ENCODE measurements at regions not wholly inside any gene's neighbourhood (a gene's known extent, or its start where the extent isn't known, plus 50 kb on each side); places are given as distances from the start of the nearest gene placed in this dataset.
A peak's percentile ranks its signal among the peaks of the same experiment; 100 is the strongest.

- H3K27ac ChIP-seq, result no peak overlapping the region
- H3K9me3 ChIP-seq, result no peaks in the 10 kb centered on the region
- 66 to 73% methylated on average over 4 of the region's 4 CpGs for WGBS, 2 donors
- no peaks in the 10 kb centered on the region for H3K27me3 ChIP-seq
- no peaks in the 10 kb centered on the region for H3K36me3 ChIP-seq
- no peak overlapping the region for H3K4me3 ChIP-seq
- no peak for ATAC-seq (ENCODE audit: low FRiP score in 2 of 2)
- TF ChIP-seq, protein P1, sequence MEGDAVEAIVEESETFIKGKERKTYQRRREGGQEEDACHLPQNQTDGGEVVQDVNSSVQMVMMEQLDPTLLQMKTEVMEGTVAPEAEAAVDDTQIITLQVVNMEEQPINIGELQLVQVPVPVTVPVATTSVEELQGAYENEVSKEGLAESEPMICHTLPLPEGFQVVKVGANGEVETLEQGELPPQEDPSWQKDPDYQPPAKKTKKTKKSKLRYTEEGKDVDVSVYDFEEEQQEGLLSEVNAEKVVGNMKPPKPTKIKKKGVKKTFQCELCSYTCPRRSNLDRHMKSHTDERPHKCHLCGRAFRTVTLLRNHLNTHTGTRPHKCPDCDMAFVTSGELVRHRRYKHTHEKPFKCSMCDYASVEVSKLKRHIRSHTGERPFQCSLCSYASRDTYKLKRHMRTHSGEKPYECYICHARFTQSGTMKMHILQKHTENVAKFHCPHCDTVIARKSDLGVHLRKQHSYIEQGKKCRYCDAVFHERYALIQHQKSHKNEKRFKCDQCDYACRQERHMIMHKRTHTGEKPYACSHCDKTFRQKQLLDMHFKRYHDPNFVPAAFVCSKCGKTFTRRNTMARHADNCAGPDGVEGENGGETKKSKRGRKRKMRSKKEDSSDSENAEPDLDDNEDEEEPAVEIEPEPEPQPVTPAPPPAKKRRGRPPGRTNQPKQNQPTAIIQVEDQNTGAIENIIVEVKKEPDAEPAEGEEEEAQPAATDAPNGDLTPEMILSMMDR (IDR thresholded peaks at IDR 0.05), result no peak
- TF ChIP-seq EP300 (IDR thresholded peaks at IDR 0.05), result no peak
- no peak for TF ChIP-seq POLR2AphosphoS5 (IDR thresholded peaks at IDR 0.05)
- TF ChIP-seq POLR2A (IDR thresholded peaks at IDR 0.05), result no peak
- no peak for DNase-seq
- peaks cover 0 to 6% (median 0%) of the 10 kb centered on the region in 4 donors for H3K4me1 ChIP-seq
Observed at GRCh38 chr5:16995372-16995771, 59.3 kb upstream of the MYO10 start.

- Histone ChIP-seq H3K27ac (no peak overlapping the region), H3K27me3 (no peaks in the 10 kb centered on the region), H3K36me3 (no peaks in the 10 kb centered on the region), H3K9me3 (no peaks in the 10 kb centered on the region), H3K4me3 (no peak overlapping the region), H3K4me1 (peaks cover 0 to 1% (median 0%) of the 10 kb centered on the region in 4 donors)
- WGBS, 2 donors, result 76 to 85% methylated on average over 3 to 5 of the region's 5 CpGs
- DNase-seq (no peak), ATAC-seq (ENCODE audit: low FRiP score in 2 of 2) (peak in 1 of 2 donors; percentile 87)
- TF ChIP-seq, protein P1 (IDR thresholded peaks at IDR 0.05), result no peak
- no peak for TF ChIP-seq POLR2AphosphoS5 (IDR thresholded peaks at IDR 0.05)
- TF ChIP-seq EP300 (IDR thresholded peaks at IDR 0.05), result no peak
- no peak for TF ChIP-seq POLR2A (IDR thresholded peaks at IDR 0.05)
Observed at GRCh38 chr5:17000291-17000939, 64.3 kb upstream of the MYO10 start.

DNA sequence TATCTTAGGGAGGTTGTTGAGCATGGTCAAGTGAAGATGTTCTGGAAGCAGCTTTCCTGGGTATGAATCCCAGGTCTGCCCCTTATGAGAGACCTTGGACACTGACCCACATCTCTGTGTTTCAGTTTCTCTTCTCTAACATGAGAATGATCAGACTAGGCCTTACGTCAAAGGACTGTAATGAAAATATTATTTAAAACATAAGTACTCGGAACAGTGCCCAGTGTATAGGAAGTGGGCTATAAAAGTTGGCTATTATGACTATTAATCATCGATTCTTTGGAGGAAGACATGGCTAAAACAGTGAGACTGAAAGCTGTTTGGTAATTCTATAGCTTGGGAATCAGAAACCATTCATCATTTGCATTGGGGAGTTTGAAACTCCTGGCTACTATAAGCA is 65.3 kb upstream of the MYO10 start:
- Histone ChIP-seq H3K4me1 (no peaks in the 10 kb centered on the region), H3K27me3 (no peaks in the 10 kb centered on the region), H3K36me3 (no peaks in the 10 kb centered on the region), H3K9me3 (no peaks in the 10 kb centered on the region), H3K27ac (no peak overlapping the region), H3K4me3 (no peak overlapping the region)
- DNase-seq (no peak), ATAC-seq (ENCODE audit: low FRiP score in 2 of 2) (no peak)
- 68 to 78% methylated on average over 3 of the region's 3 CpGs for WGBS, 2 donors
- no peak for TF ChIP-seq EP300 (IDR thresholded peaks at IDR 0.05)
- no peak for TF ChIP-seq POLR2AphosphoS5 (IDR thresholded peaks at IDR 0.05)
- TF ChIP-seq, protein P1 (IDR thresholded peaks at IDR 0.05), result no peak
- TF ChIP-seq POLR2A (IDR thresholded peaks at IDR 0.05), result no peak

- 89 to 92% methylated on average over 13 of the region's 13 CpGs for WGBS, 2 donors
- H3K9me3 ChIP-seq, result no peaks in the 10 kb centered on the region
- no peaks in the 10 kb centered on the region for H3K36me3 ChIP-seq
- ATAC-seq (ENCODE audit: low FRiP score in 2 of 2) (no peak), DNase-seq (no peak)
- H3K27ac ChIP-seq, result no peak overlapping the region
- TF ChIP-seq, protein P1 (IDR thresholded peaks at IDR 0.05), result no peak
- TF ChIP-seq POLR2A (IDR thresholded peaks at IDR 0.05), result no peak
- H3K27me3 ChIP-seq, result no peaks in the 10 kb centered on the region
- H3K4me3 ChIP-seq, result no peak overlapping the region
- no peaks in the 10 kb centered on the region for H3K4me1 ChIP-seq
Observed at GRCh38 chr5:17004441-17005106, 68.5 kb upstream of the MYO10 start.

Data from upper lobe of left lung (tissue), 6 donors.